A673 (cell line): ENCODE measurements at regions not wholly inside any gene's neighbourhood (a gene's known extent, or its start where the extent isn't known, plus 50 kb on each side); places are given as distances from the start of the nearest gene placed in this dataset.

Experiments
- BruUV-seq: library from RNA; stranded (reverse); fragments of 400-500 nt; replicated peaks from 2 replicates; lab custom pipeline; 2021; lab: Mats Ljungman, UMichigan
- CTCF ChIA-PET: fragments of 300-600 bp; sonication (Branson Sonifier 250); formaldehyde crosslinking; loops from one replicate; lab custom pipeline; 2022; ENCODE audit warnings: antibody characterized with exemption; lab: Charles Lee
- POLR2A ChIA-PET: fragments of 300-600 bp; sonication (Branson Sonifier 250); formaldehyde crosslinking; loops from one replicate; lab custom pipeline; 2022; ENCODE audit warnings: antibody characterized with exemption; ENCODE audit not compliant: low non-redundant PET; lab: Charles Lee
- DNase-seq: peaks from one replicate; pipeline ENCODE4 v3.0.0-alpha.2; 2015; ENCODE audit warnings: low spot score
- H3K27ac ChIP-seq: fragments of 200-600 bp; sonication (generic); 2 replicates; pipeline ENCODE4 v1.5.1; 2016; ENCODE audit warnings: mixed run types, low read depth, mild to moderate bottlenecking, mixed read lengths, antibody characterized with exemption, low read length; ENCODE audit not compliant: poor library complexity, severe bottlenecking
- H3K27me3 ChIP-seq: fragments of 200-600 bp; sonication (generic); replicated peaks from 2 replicates; pipeline ENCODE4 v1.6.1; 2017; ENCODE audit warnings: mixed run types, low read depth, mild to moderate bottlenecking, mixed read lengths, antibody characterized with exemption, low read length; ENCODE audit not compliant: insufficient read depth, poor library complexity
- H3K36me3 ChIP-seq: fragments of 200-600 bp; sonication (generic); 2 replicates; pipeline ENCODE4 v1.6.1; 2016; ENCODE audit warnings: mixed run types, mild to moderate bottlenecking, mixed read lengths, antibody characterized with exemption, low read length; ENCODE audit not compliant: insufficient read depth, poor library complexity, severe bottlenecking
- H3K4me1 ChIP-seq: fragments of 200-600 bp; sonication (generic); 2 replicates; pipeline ENCODE4 v1.6.1; 2017; ENCODE audit warnings: mixed run types, mild to moderate bottlenecking, mixed read lengths, antibody characterized with exemption, low read length; ENCODE audit not compliant: insufficient read depth, poor library complexity, severe bottlenecking
- H3K4me3 ChIP-seq: fragments of 200-600 bp; sonication (generic); 2 replicates; pipeline ENCODE4 v1.5.1; 2016; ENCODE audit warnings: low read depth, mixed run types, mild to moderate bottlenecking, mixed read lengths, low read length; ENCODE audit not compliant: poor library complexity, severe bottlenecking
- H3K9me3 ChIP-seq: fragments of 200-600 bp; sonication (generic); 2 replicates; pipeline ENCODE4 v1.6.1; 2016; ENCODE audit warnings: mixed run types, low read depth, mild to moderate bottlenecking, mixed read lengths, antibody characterized with exemption, low read length; ENCODE audit not compliant: poor library complexity, severe bottlenecking
- CTCF ChIP-seq: fragments of 300-800, 200-600 bp; sonication (generic); conservative IDR thresholded peaks from 2 replicates; pipeline ENCODE4 v1.5.1; 2017; ENCODE audit warnings: low read depth, mild to moderate bottlenecking, antibody characterized with exemption, low read length, moderate library complexity, mixed read lengths
- EZH2 ChIP-seq: fragments of 200-600 bp; sonication (generic); IDR thresholded peaks from 2 replicates; pipeline ENCODE4 v1.6.1; 2017; ENCODE audit warnings: borderline replicate concordance, low read depth, mild to moderate bottlenecking, mixed read lengths, antibody characterized with exemption, low read length; ENCODE audit not compliant: poor library complexity, severe bottlenecking
- intact Hi-C: fragments of 100-400 bp; cut with micrococcal nuclease; formaldehyde crosslinking; loops from one replicate; pipeline ENCODE4 v1.10.0; 2022; ENCODE audit not compliant: unreplicated experiment

- TF ChIP-seq EZH2 (no peak), CTCF (no peak)
- no TSS peak for BruUV-seq
- H3K4me3 ChIP-seq: no peak overlapping the region
- H3K27ac ChIP-seq: no peak overlapping the region
- ChIA-PET POLR2A (no interaction called here), CTCF (interaction anchor here (0.6 kb wide), 1 partner anchor 78 kb away, joined by 3 read pairs; no protein-coding TSS in a partner anchor)
- peak; percentile 96 for DNase-seq
- peaks cover 8% of the 10 kb centered on the region for H3K4me1 ChIP-seq
- no peaks in the 10 kb centered on the region for H3K9me3 ChIP-seq
- no peaks in the 10 kb centered on the region for H3K36me3 ChIP-seq
- intact Hi-C loops: no loop called here
- no peaks in the 10 kb centered on the region for H3K27me3 ChIP-seq
Measured at GRCh38 chr5:26553079-26553478, 485.3 kb downstream of the CDH9 start.

GRCh38 chr5:26543987-26544386, 494.4 kb downstream of the CDH9 start:
- BruUV-seq: no TSS peak
- no peaks in the 10 kb centered on the region for H3K4me1 ChIP-seq
- no peaks in the 10 kb centered on the region for H3K36me3 ChIP-seq
- no peak for DNase-seq
- no peak overlapping the region for H3K4me3 ChIP-seq
- intact Hi-C loops: no loop called here
- no peak for TF ChIP-seq CTCF
- TF ChIP-seq EZH2: no peak
- CTCF ChIA-PET: no interaction called here
- POLR2A ChIA-PET: no interaction called here
- no peak overlapping the region for H3K27ac ChIP-seq
- no peaks in the 10 kb centered on the region for H3K27me3 ChIP-seq
- H3K9me3 ChIP-seq: peaks cover 5% of the 10 kb centered on the region

- no peak for DNase-seq
- no peak overlapping the region for H3K4me3 ChIP-seq
- peaks cover 3% of the 10 kb centered on the region for H3K9me3 ChIP-seq
- no peak for TF ChIP-seq CTCF
- TF ChIP-seq EZH2: no peak
- BruUV-seq: no TSS peak
- intact Hi-C loops: no loop called here
- no peaks in the 10 kb centered on the region for H3K27me3 ChIP-seq
- ChIA-PET CTCF (no interaction called here), POLR2A (no interaction called here)
- no peaks in the 10 kb centered on the region for H3K4me1 ChIP-seq
- no peak overlapping the region for H3K27ac ChIP-seq
- H3K36me3 ChIP-seq: no peaks in the 10 kb centered on the region
Measured at GRCh38 chr5:26538226-26538625, 500.2 kb downstream of the CDH9 start.
